ENCODE measurements at regions not wholly inside any gene's neighbourhood (a gene's known extent, or its start where the extent isn't known, plus 50 kb on each side); places are given as distances from the start of the nearest gene placed in this dataset.

- no peaks in the 10 kb centered on the region for H3K36me3 ChIP-seq (ENCODE audit: insufficient read depth, insufficient read length, low read length)
- no peak for TF ChIP-seq ZNF274 (IDR thresholded peaks at IDR 0.05; ENCODE audit: low read depth, low read length)
- no peak for TF ChIP-seq YY1 (IDR thresholded peaks at IDR 0.05; ENCODE audit: insufficient read depth, insufficient read length)
- no peak for TF ChIP-seq SUZ12 (IDR thresholded peaks at IDR 0.05; ENCODE audit: extremely low read depth, insufficient read depth, insufficient read length)
- H3K4me3 ChIP-seq (ENCODE audit: insufficient read length, low read depth) = no peak overlapping the region
- H3K27me3 ChIP-seq (ENCODE audit: insufficient read depth, insufficient read length) = no peaks in the 10 kb centered on the region
- DNase-seq (ENCODE audit: low read depth, low spot score) = no peak
- H3K4me1 ChIP-seq (ENCODE audit: insufficient read depth, insufficient read length) = no peaks in the 10 kb centered on the region
- H3K9me3 ChIP-seq (ENCODE audit: insufficient read depth, low read length) = no peaks in the 10 kb centered on the region
- no peak overlapping the region for H3K9ac ChIP-seq (ENCODE audit: insufficient read length, low read depth)
Observed at GRCh38 chr3:124322966-124323365, 331.0 kb upstream of the ROPN1 start.

GRCh38 chr3:124325248-124325647, 333.3 kb upstream of the ROPN1 start:
- no peaks in the 10 kb centered on the region for H3K36me3 ChIP-seq (ENCODE audit: insufficient read depth, insufficient read length, low read length)
- no peaks in the 10 kb centered on the region for H3K27me3 ChIP-seq (ENCODE audit: insufficient read depth, insufficient read length)
- no peaks in the 10 kb centered on the region for H3K4me1 ChIP-seq (ENCODE audit: insufficient read depth, insufficient read length)
- no peaks in the 10 kb centered on the region for H3K9me3 ChIP-seq (ENCODE audit: insufficient read depth, low read length)
- no peak for TF ChIP-seq YY1 (IDR thresholded peaks at IDR 0.05; ENCODE audit: insufficient read depth, insufficient read length)
- TF ChIP-seq ZNF274 (IDR thresholded peaks at IDR 0.05; ENCODE audit: low read depth, low read length) = no peak
- no peak for TF ChIP-seq SUZ12 (IDR thresholded peaks at IDR 0.05; ENCODE audit: extremely low read depth, insufficient read depth, insufficient read length)
- H3K9ac ChIP-seq (ENCODE audit: insufficient read length, low read depth) = no peak overlapping the region
- H3K4me3 ChIP-seq (ENCODE audit: insufficient read length, low read depth) = no peak overlapping the region
- no peak for DNase-seq (ENCODE audit: low read depth, low spot score)

GRCh38 chr3:124329723-124330122, 337.8 kb upstream of the ROPN1 start:
- no peak for DNase-seq (ENCODE audit: low read depth, low spot score)
- H3K4me1 ChIP-seq (ENCODE audit: insufficient read depth, insufficient read length) = no peaks in the 10 kb centered on the region
- H3K36me3 ChIP-seq (ENCODE audit: insufficient read depth, insufficient read length, low read length) = no peaks in the 10 kb centered on the region
- no peak overlapping the region for H3K4me3 ChIP-seq (ENCODE audit: insufficient read length, low read depth)
- no peaks in the 10 kb centered on the region for H3K27me3 ChIP-seq (ENCODE audit: insufficient read depth, insufficient read length)
- TF ChIP-seq YY1 (IDR thresholded peaks at IDR 0.05; ENCODE audit: insufficient read depth, insufficient read length) = no peak
- no peak for TF ChIP-seq SUZ12 (IDR thresholded peaks at IDR 0.05; ENCODE audit: extremely low read depth, insufficient read depth, insufficient read length)
- H3K9ac ChIP-seq (ENCODE audit: insufficient read length, low read depth) = no peak overlapping the region
- H3K9me3 ChIP-seq (ENCODE audit: insufficient read depth, low read length) = no peaks in the 10 kb centered on the region

GRCh38 chr3:124333931-124334640, 342.2 kb upstream of the ROPN1 start:
- TF ChIP-seq ZNF274 (IDR thresholded peaks at IDR 0.05; ENCODE audit: low read depth, low read length) (no peak), YY1 (IDR thresholded peaks at IDR 0.05; ENCODE audit: insufficient read depth, insufficient read length) (no peak), SUZ12 (IDR thresholded peaks at IDR 0.05; ENCODE audit: extremely low read depth, insufficient read depth, insufficient read length) (no peak)

GRCh38 chr3:124336067-124336656, 344.2 kb upstream of the ROPN1 start:
- Histone ChIP-seq H3K9me3 (ENCODE audit: insufficient read depth, low read length) (no peaks in the 10 kb centered on the region), H3K27me3 (ENCODE audit: insufficient read depth, insufficient read length) (no peaks in the 10 kb centered on the region), H3K9ac (ENCODE audit: insufficient read length, low read depth) (no peak overlapping the region), H3K36me3 (ENCODE audit: insufficient read depth, insufficient read length, low read length) (no peaks in the 10 kb centered on the region), H3K4me1 (ENCODE audit: insufficient read depth, insufficient read length) (no peaks in the 10 kb centered on the region), H3K4me3 (ENCODE audit: insufficient read length, low read depth) (no peak overlapping the region)
- DNase-seq (ENCODE audit: low read depth, low spot score) = no peak
- TF ChIP-seq ZNF274 (IDR thresholded peaks at IDR 0.05; ENCODE audit: low read depth, low read length) (no peak), SUZ12 (IDR thresholded peaks at IDR 0.05; ENCODE audit: extremely low read depth, insufficient read depth, insufficient read length) (no peak), YY1 (IDR thresholded peaks at IDR 0.05; ENCODE audit: insufficient read depth, insufficient read length) (no peak)

More at GRCh38 chr3:124333931-124334640, 342.2 kb upstream of the ROPN1 start:
- DNase-seq (ENCODE audit: low read depth, low spot score) = peak; percentile 5
- Histone ChIP-seq H3K27me3 (ENCODE audit: insufficient read depth, insufficient read length) (no peaks in the 10 kb centered on the region), H3K36me3 (ENCODE audit: insufficient read depth, insufficient read length, low read length) (no peaks in the 10 kb centered on the region), H3K9me3 (ENCODE audit: insufficient read depth, low read length) (no peaks in the 10 kb centered on the region), H3K9ac (ENCODE audit: insufficient read length, low read depth) (no peak overlapping the region), H3K4me1 (ENCODE audit: insufficient read depth, insufficient read length) (no peaks in the 10 kb centered on the region), H3K4me3 (ENCODE audit: insufficient read length, low read depth) (no peak overlapping the region)

- H3K27me3 ChIP-seq (ENCODE audit: insufficient read depth, insufficient read length) = no peaks in the 10 kb centered on the region
- H3K9me3 ChIP-seq (ENCODE audit: insufficient read depth, low read length) = no peaks in the 10 kb centered on the region
- H3K9ac ChIP-seq (ENCODE audit: insufficient read length, low read depth) = no peak overlapping the region
- H3K4me1 ChIP-seq (ENCODE audit: insufficient read depth, insufficient read length) = no peaks in the 10 kb centered on the region
- no peaks in the 10 kb centered on the region for H3K36me3 ChIP-seq (ENCODE audit: insufficient read depth, insufficient read length, low read length)
- TF ChIP-seq YY1 (IDR thresholded peaks at IDR 0.05; ENCODE audit: insufficient read depth, insufficient read length) = no peak
- TF ChIP-seq SUZ12 (IDR thresholded peaks at IDR 0.05; ENCODE audit: extremely low read depth, insufficient read depth, insufficient read length) = no peak
- TF ChIP-seq ZNF274 (IDR thresholded peaks at IDR 0.05; ENCODE audit: low read depth, low read length) = no peak
- DNase-seq (ENCODE audit: low read depth, low spot score) = no peak
- no peak overlapping the region for H3K4me3 ChIP-seq (ENCODE audit: insufficient read length, low read depth)
Observed at GRCh38 chr3:124345845-124346244, 353.9 kb upstream of the ROPN1 start.

GRCh38 chr3:124346487-124346886, 354.6 kb upstream of the ROPN1 start:
- Histone ChIP-seq H3K4me3 (ENCODE audit: insufficient read length, low read depth) (no peak overlapping the region), H3K4me1 (ENCODE audit: insufficient read depth, insufficient read length) (no peaks in the 10 kb centered on the region), H3K9me3 (ENCODE audit: insufficient read depth, low read length) (no peaks in the 10 kb centered on the region), H3K27me3 (ENCODE audit: insufficient read depth, insufficient read length) (no peaks in the 10 kb centered on the region), H3K36me3 (ENCODE audit: insufficient read depth, insufficient read length, low read length) (no peaks in the 10 kb centered on the region), H3K9ac (ENCODE audit: insufficient read length, low read depth) (no peak overlapping the region)
- TF ChIP-seq SUZ12 (IDR thresholded peaks at IDR 0.05; ENCODE audit: extremely low read depth, insufficient read depth, insufficient read length) (no peak), ZNF274 (IDR thresholded peaks at IDR 0.05; ENCODE audit: low read depth, low read length) (no peak), YY1 (IDR thresholded peaks at IDR 0.05; ENCODE audit: insufficient read depth, insufficient read length) (no peak)
- no peak for DNase-seq (ENCODE audit: low read depth, low spot score)
